ENCODE measurements at regions not wholly inside any gene's neighbourhood (a gene's known extent, or its start where the extent isn't known, plus 50 kb on each side); places are given as distances from the start of the nearest gene placed in this dataset.

DNA sequence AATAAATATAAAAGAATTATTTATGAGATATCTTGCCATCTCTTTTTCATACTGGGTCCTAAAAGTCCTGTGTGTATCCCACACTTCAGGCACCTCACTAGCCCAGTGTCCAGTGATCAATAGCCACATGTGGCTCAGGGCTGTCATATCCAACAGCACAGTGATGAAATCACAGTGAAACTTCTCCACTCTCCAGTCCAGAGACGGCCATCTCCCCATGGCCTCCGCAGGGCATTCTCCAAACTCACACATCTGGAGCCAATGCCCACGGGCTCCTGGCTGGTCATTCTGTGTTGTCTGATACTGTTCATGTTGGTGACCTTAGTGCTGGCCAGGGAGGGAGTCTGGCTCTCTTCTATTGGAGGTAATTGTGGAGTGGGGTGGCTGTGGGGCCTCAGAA, 125.2 kb upstream of the SDK2 start (continued):
- TF ChIP-seq KAT8 (IDR thresholded peaks at IDR 0.05; ENCODE audit: low read depth) = no peak
- no peak for TF ChIP-seq ZFP36 (IDR thresholded peaks at IDR 0.05; ENCODE audit: low read depth, low read length, partially characterized antibody)
- no peak for TF ChIP-seq MBD2 (IDR thresholded peaks at IDR 0.05; ENCODE audit: borderline replicate concordance, low read depth)
- no peak for TF ChIP-seq PURB (CRISPR knock-in tag; IDR thresholded peaks at IDR 0.05; ENCODE audit: low read depth)
- TF ChIP-seq SMAD2 (IDR thresholded peaks at IDR 0.05; ENCODE audit: low read depth, low read length) = no peak
- TF ChIP-seq CEBPG (CRISPR knock-in tag; IDR thresholded peaks at IDR 0.05) = peak; percentile 30; the same call in 1 of the 2 replicates
- TF ChIP-seq CEBPG (tag; conservative IDR thresholded peaks at IDR 0.05 in 1 of 2, IDR thresholded peaks at IDR 0.05 in 1 of 2) = peak in 1 of 2 experiments; percentile 73; a peak in 2 of 4 replicates
- TF ChIP-seq HNRNPH1 (optimal IDR thresholded peaks at IDR 0.05; ENCODE audit: low read depth, low read length) = no peak
- no peak for TF ChIP-seq ZNF133 (CRISPR knock-in tag; IDR thresholded peaks at IDR 0.05)

DNA sequence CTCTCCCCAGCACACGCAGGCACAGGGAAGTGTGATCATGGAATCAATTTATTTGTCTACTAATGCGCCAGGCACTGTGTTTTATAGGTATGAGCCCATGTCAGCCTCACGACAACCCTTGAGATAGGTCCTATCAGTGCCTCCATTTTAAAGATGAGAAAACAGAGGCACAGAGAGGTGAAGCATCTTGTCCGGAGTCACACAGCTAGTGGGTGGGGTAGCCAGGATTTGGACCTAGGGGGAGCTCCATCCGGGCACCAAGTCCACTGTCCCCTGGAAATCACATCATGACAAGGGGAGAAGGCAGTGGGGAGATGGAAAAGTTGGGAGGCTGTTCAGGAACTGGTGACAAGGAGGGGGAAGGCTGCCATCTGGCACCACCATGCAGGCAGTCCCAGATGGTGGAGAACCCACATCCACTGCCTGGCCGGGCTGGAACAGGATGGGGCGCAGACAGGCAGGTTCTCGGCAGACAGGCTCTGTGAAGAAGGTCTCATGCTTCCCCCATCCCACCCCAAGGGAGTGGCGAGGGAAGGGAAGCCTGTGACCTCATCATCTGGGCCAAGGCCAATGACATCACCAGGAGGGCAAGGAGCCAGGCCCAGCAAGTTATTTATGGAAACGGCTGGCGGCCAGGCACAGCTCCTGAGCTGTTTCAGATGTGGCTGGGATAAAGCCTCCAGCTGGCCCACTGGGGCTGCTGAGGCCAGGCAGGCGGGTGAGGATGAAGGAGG, 126.0 kb upstream of the SDK2 start:
- ATAC-seq = peak; percentile 59
- no peak overlapping the region for H3K4me2 ChIP-seq (ENCODE audit: insufficient read depth, low read length)
- 2% methylated on average over 12 of the region's 12 CpGs for WGBS (ENCODE audit: insufficient coverage, low coverage, missing lambda C conversion rate)
- TF ChIP-seq MEF2A (IDR thresholded peaks at IDR 0.05; ENCODE audit: control insufficient read depth, low read depth, low read length) (peak; percentile 17; the same call in 1 of the 2 replicates), ZFP36 (IDR thresholded peaks at IDR 0.05; ENCODE audit: low read depth, low read length, partially characterized antibody) (peak; percentile 12), ZNF778 (CRISPR knock-in tag; IDR thresholded peaks at IDR 0.05) (no peak), CREM (IDR thresholded peaks at IDR 0.05; ENCODE audit: low read depth) (peak; percentile 70), SIRT6 (IDR thresholded peaks at IDR 0.05; ENCODE audit: low read depth, low read length) (no peak), JUND (IDR thresholded peaks at IDR 0.05; ENCODE audit: borderline replicate concordance, low read depth, low read length) (peak; percentile 44; the same call in 1 of the 2 replicates), JUND (tag; IDR thresholded peaks at IDR 0.05; ENCODE audit: borderline replicate concordance, low read depth, low read length) (peak; percentile 55; the same call in 1 of the 3 replicates), RBM25 (IDR thresholded peaks at IDR 0.05; ENCODE audit: low read depth, low read length, severe bottlenecking) (peak; percentile 41), BCOR (IDR thresholded peaks at IDR 0.05) (peak; percentile 24; the same call in 1 of the 2 replicates), CEBPB (tag; IDR thresholded peaks at IDR 0.05) (no peak), NFIC (IDR thresholded peaks at IDR 0.05) (peak; percentile 53)
- TF ChIP-seq, protein P1, sequence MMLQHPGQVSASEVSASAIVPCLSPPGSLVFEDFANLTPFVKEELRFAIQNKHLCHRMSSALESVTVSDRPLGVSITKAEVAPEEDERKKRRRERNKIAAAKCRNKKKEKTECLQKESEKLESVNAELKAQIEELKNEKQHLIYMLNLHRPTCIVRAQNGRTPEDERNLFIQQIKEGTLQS (IDR thresholded peaks at IDR 0.05) = peak; percentile 81
- TF ChIP-seq, protein P1 (CRISPR knock-in tag; conservative IDR thresholded peaks at IDR 0.05) = no peak
- TF ChIP-seq, protein P2, sequence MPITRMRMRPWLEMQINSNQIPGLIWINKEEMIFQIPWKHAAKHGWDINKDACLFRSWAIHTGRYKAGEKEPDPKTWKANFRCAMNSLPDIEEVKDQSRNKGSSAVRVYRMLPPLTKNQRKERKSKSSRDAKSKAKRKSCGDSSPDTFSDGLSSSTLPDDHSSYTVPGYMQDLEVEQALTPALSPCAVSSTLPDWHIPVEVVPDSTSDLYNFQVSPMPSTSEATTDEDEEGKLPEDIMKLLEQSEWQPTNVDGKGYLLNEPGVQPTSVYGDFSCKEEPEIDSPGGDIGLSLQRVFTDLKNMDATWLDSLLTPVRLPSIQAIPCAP (CRISPR knock-in tag; IDR thresholded peaks at IDR 0.05; ENCODE audit: borderline replicate concordance) = no peak

More for the DNA sequence above, 126.0 kb upstream of the SDK2 start:
- H2AFZ ChIP-seq (ENCODE audit: low read depth, low read length) = no peak overlapping the region
- H4K20me1 ChIP-seq (replicated peaks; ENCODE audit: control insufficient read depth, insufficient read depth, low read length) = 0 out of 2 replicates have a peak, but pooled peaks cover 4% of the 10 kb centered on the region
- DNase-seq (ENCODE audit: extremely low read depth in 1 of 4, low spot score in 3 of 4) (peak in 1 of 4 experiments; percentile 8), FAIRE-seq (no peak)
- ChIA-PET CTCF (ENCODE audit: low intra/inter-chr PET ratio) (no interaction called here), POLR2A (interaction anchor here (0.9 kb wide), 1 partner anchor 12 kb away, joined by 3 read pairs; no protein-coding TSS in a partner anchor)
- H3K79me2 ChIP-seq (ENCODE audit: control insufficient read depth, insufficient read depth, low read length) = no peaks in the 10 kb centered on the region
- in situ Hi-C loops (cut with MboI) = no loop called here
- BruUV-seq (replicated peaks) = no TSS peak
- no peaks in the 10 kb centered on the region for H3K9me1 ChIP-seq (ENCODE audit: control insufficient read depth, insufficient read depth, low read length)
- peaks cover 0 to 16% of the 10 kb centered on the region in 2 experiments; a peak in 2 of 5 replicates for H3K27me3 ChIP-seq (ENCODE audit: control insufficient read depth in 2 of 2, insufficient read depth in 2 of 2, low read length in 2 of 2)
- H3K27ac ChIP-seq (ENCODE audit: extremely low read depth, low read depth, low read length) = no peak overlapping the region
- H3K9ac ChIP-seq (ENCODE audit: insufficient read depth in 1 of 2, low read depth in 2 of 2, low read length in 2 of 2) = no peak overlapping the region
- H3K4me1 ChIP-seq (replicated peaks in 1 of 2; ENCODE audit: control insufficient read depth in 2 of 2, insufficient read depth in 2 of 2, low read length in 2 of 2) = peaks cover 0 to 5% of the 10 kb centered on the region in 2 experiments; a peak in 2 of 5 replicates
- intact Hi-C loops (cut with micrococcal nuclease) = no loop called here
- no peak overlapping the region for H3K4me3 ChIP-seq
- no peaks in the 10 kb centered on the region for H3K9me3 ChIP-seq (replicated peaks; ENCODE audit: control insufficient read depth, insufficient read depth, low read depth, low read length)
- no peaks in the 10 kb centered on the region for H3K36me3 ChIP-seq (ENCODE audit: control insufficient read depth, insufficient read depth, low read length)
